A549 (cell line): ENCODE measurements at regions not wholly inside any gene's neighbourhood (a gene's known extent, or its start where the extent isn't known, plus 50 kb on each side); places are given as distances from the start of the nearest gene placed in this dataset.

Experiments used
- ATAC-seq, 2 experiments: fragments of 200-7000 bp in 1 of 2; fragments of >200 bp in 1 of 2; cut with Nextera tagmentation in 1 of 2; cut with Tn5 transposase in 1 of 2; 3 replicates each; pipeline versions ENCODE4 v1.8.0 to v1.9.1; 2018 to 2020; ENCODE audit warnings: mild to moderate bottlenecking in 1 of 2, moderate library complexity in 1 of 2
- CTCF ChIA-PET: fragments of 300-600 bp; sonication (Branson Sonifier 250); formaldehyde crosslinking; extraction: SDS; loops from one replicate; lab custom pipeline; 2021; ENCODE audit warnings: antibody characterized with exemption, inconsistent platforms; lab: Yijun Ruan, JAX
- POLR2A ChIA-PET: fragments of 350-600 bp; formaldehyde crosslinking; extraction: SDS; loops from one replicate; lab custom pipeline; 2021; ENCODE audit warnings: antibody characterized with exemption, inconsistent platforms; lab: Yijun Ruan, JAX
- DNase-seq, 2 experiments: peaks; one replicate each; pipeline versions ENCODE4 v3.0.0 to v3.0.0-alpha.2; 2011 to 2016; ENCODE audit warnings: low read depth in 1 of 2, low spot score in 1 of 2
- FAIRE-seq: peaks from 2 replicates; lab custom pipeline; 2011; peaks lifted over from hg19 to GRCh38; lab: Jason Lieb, UNC
- H3K27ac ChIP-seq, 2 experiments: fragments of >200 bp; sonication (Bioruptor Twin); formaldehyde crosslinking; 3 replicates each; pipeline ENCODE4 v1.5.1; 2016 to 2017
- H3K4me1 ChIP-seq: fragments of >200 bp; sonication (Bioruptor Twin); formaldehyde crosslinking; 3 replicates; pipeline ENCODE4 v1.6.1; 2016
- H3K4me2 ChIP-seq: fragments of >200 bp; sonication (Bioruptor Twin); formaldehyde crosslinking; 3 replicates; pipeline ENCODE4 v1.6.1; 2016
- H3K4me3 ChIP-seq: fragments of >200 bp; sonication (Bioruptor Twin); formaldehyde crosslinking; 3 replicates; pipeline ENCODE4 v1.5.1; 2016
- H3K9me3 ChIP-seq: fragments of >200 bp; sonication (Bioruptor Twin); formaldehyde crosslinking; 3 replicates; pipeline ENCODE4 v1.6.1; 2016
- BHLHE40 ChIP-seq: IDR thresholded peaks from 2 replicates; pipeline ENCODE4 v1.6.1; 2012; ENCODE audit warnings: low read depth, low read length, inconsistent platforms
- EP300 ChIP-seq, 2 experiments: fragments of >200 bp; sonication (Bioruptor Twin); formaldehyde crosslinking; IDR thresholded peaks; 2 replicates in 1 of 2; 3 replicates in 1 of 2; pipeline ENCODE4 v1.6.1; 2016 to 2017
- FOSB ChIP-seq: fragments of 250-450 bp; sonication (Bioruptor Pico); IDR thresholded peaks from 2 replicates; pipeline ENCODE4 v1.5.0; 2020; ENCODE audit warnings: mild to moderate bottlenecking, moderate library complexity
- HEYL ChIP-seq: fragments of 250-450 bp; sonication (Bioruptor Pico); IDR thresholded peaks from 2 replicates; pipeline ENCODE4 v1.8.0; 2021; ENCODE audit warnings: mild to moderate bottlenecking, moderate library complexity
- HOXA7 ChIP-seq: fragments of 250-450 bp; sonication (Bioruptor Pico); IDR thresholded peaks from 2 replicates; pipeline ENCODE4 v1.5.0; 2020; ENCODE audit warnings: mild to moderate bottlenecking, moderate library complexity
- HOXB13 ChIP-seq: fragments of 250-450 bp; sonication (Bioruptor Pico); IDR thresholded peaks from 2 replicates; pipeline ENCODE4 v1.5.0; 2020; ENCODE audit warnings: low read depth, mild to moderate bottlenecking, moderate library complexity
- HOXB5 ChIP-seq: fragments of 250-450 bp; sonication (Bioruptor Pico); IDR thresholded peaks from 2 replicates; pipeline ENCODE4 v1.5.0; 2020; ENCODE audit warnings: mild to moderate bottlenecking, moderate library complexity
- KDM1A ChIP-seq: fragments of 200-600 bp; sonication (generic); IDR thresholded peaks from 2 replicates; pipeline ENCODE4 v1.6.1; 2016; ENCODE audit warnings: low read depth, mild to moderate bottlenecking
- KDM5A ChIP-seq: fragments of 200-600 bp; sonication (generic); IDR thresholded peaks from 2 replicates; pipeline ENCODE4 v1.6.1; 2016; ENCODE audit warnings: antibody characterized with exemption, mild to moderate bottlenecking
- MAZ ChIP-seq: fragments of 150-350 bp; IDR thresholded peaks from 2 replicates; pipeline ENCODE4 v1.6.1; 2014; ENCODE audit warnings: antibody characterized with exemption, low read depth, low read length, borderline replicate concordance
- MYC ChIP-seq: IDR thresholded peaks from 2 replicates; pipeline ENCODE4 v1.6.1; 2012; ENCODE audit warnings: mild to moderate bottlenecking, inconsistent platforms, low read length, improper control_type of control experiment, borderline replicate concordance
- NFE2L2 ChIP-seq: fragments of 150-350 bp; conservative IDR thresholded peaks from 2 replicates; pipeline ENCODE4 v1.6.1; 2014; ENCODE audit warnings: low read length
- NR3C1 ChIP-seq: fragments of >200 bp; sonication (Bioruptor Twin); formaldehyde crosslinking; IDR thresholded peaks from 3 replicates; pipeline ENCODE4 v1.6.1; 2017
- PHF8 ChIP-seq: fragments of 200-600 bp; sonication (generic); IDR thresholded peaks from 2 replicates; pipeline ENCODE4 v1.6.1; 2016; ENCODE audit warnings: low read depth, mild to moderate bottlenecking, antibody characterized with exemption, moderate library complexity, borderline replicate concordance
- POLR2AphosphoS2 ChIP-seq: conservative IDR thresholded peaks from 2 replicates; pipeline ENCODE4 v1.6.1; 2012; ENCODE audit warnings: low read length, improper control_type of control experiment, inconsistent platforms
- RAD21 ChIP-seq, 2 experiments: fragments of >200 bp in 1 of 2; sonication (Bioruptor Twin) in 1 of 2; formaldehyde crosslinking in 1 of 2; IDR thresholded peaks in 1 of 2; conservative IDR thresholded peaks in 1 of 2; 2 replicates in 1 of 2; 3 replicates in 1 of 2; pipeline ENCODE4 v1.6.1; 2012 to 2018; ENCODE audit warnings: inconsistent platforms in 1 of 2
- RARB ChIP-seq: fragments of 250-450 bp; sonication (Bioruptor Pico); IDR thresholded peaks from 2 replicates; pipeline ENCODE4 v1.8.0; 2021; ENCODE audit warnings: mild to moderate bottlenecking, moderate library complexity
- RCOR1 ChIP-seq: fragments of 150-350 bp; IDR thresholded peaks from 2 replicates; pipeline ENCODE4 v1.6.1; 2014; ENCODE audit warnings: antibody characterized with exemption, low read length, low read depth
- RNF2 ChIP-seq: fragments of 200-600 bp; sonication (generic); IDR thresholded peaks from 2 replicates; pipeline ENCODE4 v1.6.1; 2016; ENCODE audit warnings: low read depth, mild to moderate bottlenecking, antibody characterized with exemption, moderate library complexity, borderline replicate concordance
- SMC3 ChIP-seq: fragments of >200 bp; sonication (Bioruptor Twin); formaldehyde crosslinking; IDR thresholded peaks from 3 replicates; pipeline ENCODE4 v1.6.1; 2018; ENCODE audit warnings: inconsistent platforms
- SREBF2 ChIP-seq: fragments of 450-650 bp; IDR thresholded peaks from 2 replicates; pipeline ENCODE4 v1.6.1; 2014; ENCODE audit warnings: mild to moderate bottlenecking, moderate library complexity
- ZC3H11A ChIP-seq: fragments of 450-650 bp; IDR thresholded peaks from 2 replicates; pipeline ENCODE4 v1.6.1; 2014; ENCODE audit warnings: antibody characterized with exemption, mild to moderate bottlenecking
- ZFP36 ChIP-seq: fragments of 450-650 bp; IDR thresholded peaks from 2 replicates; pipeline ENCODE4 v1.6.1; 2014; ENCODE audit warnings: borderline replicate concordance; ENCODE audit not compliant: partially characterized antibody
- ZSCAN20 ChIP-seq: fragments of 250-450 bp; sonication (Bioruptor Pico); IDR thresholded peaks from 2 replicates; pipeline ENCODE4 v1.8.0; 2022; ENCODE audit warnings: mild to moderate bottlenecking, moderate library complexity
- WGBS: methylation state at CpG from one replicate; pipeline ENCODE4 v1.1.6; 2017; ENCODE audit errors: missing lambda C conversion rate; 5-methylcytosine and 5-hydroxymethylcytosine counted together
- TF ChIP-seq, protein P1 (sequence below): fragments of >200 bp; sonication (Bioruptor Twin); formaldehyde crosslinking; IDR thresholded peaks from 2 replicates; pipeline ENCODE4 v1.6.1; 2016
- TF ChIP-seq, protein P2 (sequence below): fragments of >200 bp; sonication (Bioruptor Twin); formaldehyde crosslinking; IDR thresholded peaks from 3 replicates; pipeline ENCODE4 v1.6.1; 2016
- TF ChIP-seq, protein P3 (sequence below): fragments of 450-650 bp; IDR thresholded peaks from 2 replicates; pipeline ENCODE4 v1.6.1; 2014; ENCODE audit warnings: antibody characterized with exemption
- TF ChIP-seq, protein P4 (sequence below): fragments of 200-600 bp; sonication (generic); IDR thresholded peaks from 2 replicates; pipeline ENCODE4 v1.6.1; 2016; ENCODE audit warnings: antibody characterized with exemption, mild to moderate bottlenecking, moderate library complexity
- TF ChIP-seq, protein P5 (sequence below): fragments of 250-450 bp; sonication (Bioruptor Pico); IDR thresholded peaks from 2 replicates; pipeline ENCODE4 v1.5.0; 2020; ENCODE audit warnings: low read depth, mild to moderate bottlenecking, moderate library complexity

DNA sequence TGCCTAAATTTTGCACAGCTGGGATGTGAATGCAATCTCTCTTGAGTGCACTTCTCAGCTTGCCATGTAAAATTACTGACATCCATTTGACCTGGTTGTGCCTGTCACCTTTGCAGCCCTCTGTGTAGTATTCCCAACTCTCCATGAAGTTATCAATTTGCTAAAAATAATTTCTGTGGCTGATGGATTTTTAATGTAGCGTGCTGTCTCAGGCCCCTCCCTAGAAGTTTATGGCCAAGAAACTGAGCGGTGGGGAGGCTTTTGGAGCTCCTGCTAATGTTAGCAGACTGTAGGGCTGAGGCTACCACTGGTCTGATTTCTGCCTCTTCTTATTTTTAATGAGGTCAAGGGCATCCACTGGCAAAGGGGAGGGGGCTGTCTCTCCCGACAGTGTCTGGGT, 577.0 kb upstream of the DPP6 start:
- H3K4me2 ChIP-seq, result no peak overlapping the region
- 0 out of 3 replicates have a peak, but pooled peaks cover 8% of the 10 kb centered on the region for H3K9me3 ChIP-seq
- H3K27ac ChIP-seq, result no peak overlapping the region
- H3K4me1 ChIP-seq, result no peaks in the 10 kb centered on the region
- no peak overlapping the region for H3K4me3 ChIP-seq
- FAIRE-seq (no peak), ATAC-seq (no peak), DNase-seq (no peak)
- POLR2A ChIA-PET, result no interaction called here
- WGBS, result 2% methylated on average over 3 of the region's 3 CpGs
- CTCF ChIA-PET, result interaction anchor here (1.2 kb wide), 1 partner anchor 12 kb away, joined by 4 read pairs; no protein-coding TSS in a partner anchor
- no peak for TF ChIP-seq SREBF2
- TF ChIP-seq MAZ, result no peak
- TF ChIP-seq NR3C1, result no peak
- TF ChIP-seq FOSB, result no peak
- TF ChIP-seq MYC, result no peak
- TF ChIP-seq PHF8, result no peak
- no peak for TF ChIP-seq HOXB5 (CRISPR knock-in tag)
- TF ChIP-seq, protein P1, sequence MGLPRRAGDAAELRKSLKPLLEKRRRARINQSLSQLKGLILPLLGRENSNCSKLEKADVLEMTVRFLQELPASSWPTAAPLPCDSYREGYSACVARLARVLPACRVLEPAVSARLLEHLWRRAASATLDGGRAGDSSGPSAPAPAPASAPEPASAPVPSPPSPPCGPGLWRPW, result no peak
- no peak for TF ChIP-seq ZC3H11A
- TF ChIP-seq BHLHE40, result no peak
- TF ChIP-seq RAD21 (conservative IDR thresholded peaks at IDR 0.05 in 1 of 2, IDR thresholded peaks at IDR 0.05 in 1 of 2), result no peak
- no peak for TF ChIP-seq RCOR1
- TF ChIP-seq HOXA7 (CRISPR knock-in tag), result no peak
- no peak for TF ChIP-seq POLR2AphosphoS2
- TF ChIP-seq, protein P2, sequence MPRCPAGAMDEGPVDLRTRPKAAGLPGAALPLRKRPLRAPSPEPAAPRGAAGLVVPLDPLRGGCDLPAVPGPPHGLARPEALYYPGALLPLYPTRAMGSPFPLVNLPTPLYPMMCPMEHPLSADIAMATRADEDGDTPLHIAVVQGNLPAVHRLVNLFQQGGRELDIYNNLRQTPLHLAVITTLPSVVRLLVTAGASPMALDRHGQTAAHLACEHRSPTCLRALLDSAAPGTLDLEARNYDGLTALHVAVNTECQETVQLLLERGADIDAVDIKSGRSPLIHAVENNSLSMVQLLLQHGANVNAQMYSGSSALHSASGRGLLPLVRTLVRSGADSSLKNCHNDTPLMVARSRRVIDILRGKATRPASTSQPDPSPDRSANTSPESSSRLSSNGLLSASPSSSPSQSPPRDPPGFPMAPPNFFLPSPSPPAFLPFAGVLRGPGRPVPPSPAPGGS, result no peak

DNA sequence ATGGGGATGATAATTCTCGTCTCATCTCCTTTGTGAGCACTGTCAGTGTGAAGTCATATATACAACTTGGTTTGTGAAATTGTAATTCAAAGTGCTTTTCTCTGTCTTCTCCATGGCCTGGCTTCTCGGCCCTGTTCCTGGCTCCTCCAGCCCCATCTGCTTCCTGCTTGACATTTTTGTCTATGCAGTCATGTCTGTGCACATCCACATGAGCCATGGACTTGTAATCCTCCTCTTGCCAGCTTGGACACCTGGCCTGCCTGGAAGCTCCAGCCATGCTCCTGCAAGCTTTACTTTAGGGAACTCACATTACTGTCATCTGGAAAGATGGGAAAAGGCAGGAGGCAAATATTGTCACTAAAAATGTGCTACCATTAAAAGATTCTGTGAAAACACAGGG, 576.0 kb upstream of the DPP6 start:
- CTCF ChIA-PET, result no interaction called here
- ATAC-seq, result no peak
- Histone ChIP-seq H3K4me2 (no peak overlapping the region), H3K4me3 (no peak overlapping the region), H3K4me1 (no peaks in the 10 kb centered on the region), H3K9me3 (0 out of 3 replicates have a peak, but pooled peaks cover 8% of the 10 kb centered on the region)
- 0% methylated on average over 2 of the region's 2 CpGs for WGBS
- POLR2A ChIA-PET, result no interaction called here
- no peak for TF ChIP-seq MYC
- no peak for TF ChIP-seq ZSCAN20
- TF ChIP-seq KDM5A, result no peak
- TF ChIP-seq HOXA7 (CRISPR knock-in tag), result no peak
- TF ChIP-seq, all 56 proteins: peak for 0
- DNase-seq (no peak), FAIRE-seq (no peak)
- H3K27ac ChIP-seq, result no peak overlapping the region

DNA sequence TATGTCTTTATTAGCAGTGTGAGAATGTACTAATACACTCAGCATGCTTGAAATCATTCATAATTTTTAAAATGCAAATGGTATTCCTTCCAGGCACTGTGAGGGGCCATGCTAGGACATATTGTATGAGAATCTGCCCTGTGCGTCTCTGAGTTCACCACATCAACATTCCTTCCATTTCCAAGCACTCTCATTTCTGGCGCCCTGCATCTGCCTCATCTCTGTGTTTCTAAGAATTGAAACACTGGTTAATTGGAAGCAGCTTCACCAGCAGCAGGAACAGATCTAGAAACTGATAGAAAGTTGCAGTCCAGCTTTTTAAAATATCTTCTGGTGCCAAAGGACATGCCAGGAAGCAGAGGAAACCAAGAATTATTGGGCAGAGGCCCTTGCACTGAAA, 555.9 kb upstream of the DPP6 start:
- Histone ChIP-seq H3K4me3 (no peak overlapping the region), H3K27ac (no peak overlapping the region), H3K4me1 (no peaks in the 10 kb centered on the region), H3K4me2 (no peak overlapping the region), H3K9me3 (no peaks in the 10 kb centered on the region)
- ATAC-seq, result no peak
- ChIA-PET POLR2A (no interaction called here), CTCF (no interaction called here)
- 0% methylated on average over 2 of the region's 2 CpGs for WGBS
- TF ChIP-seq RARB (CRISPR knock-in tag) (no peak), NFE2L2 (no peak), ZC3H11A (no peak), BHLHE40 (no peak), SMC3 (no peak), HOXB13 (no peak), ZFP36 (no peak), RNF2 (no peak), HEYL (CRISPR knock-in tag) (no peak), KDM1A (no peak), EP300 (IDR thresholded peaks at IDR 0.05) (no peak), PHF8 (no peak)
- TF ChIP-seq, protein P3, sequence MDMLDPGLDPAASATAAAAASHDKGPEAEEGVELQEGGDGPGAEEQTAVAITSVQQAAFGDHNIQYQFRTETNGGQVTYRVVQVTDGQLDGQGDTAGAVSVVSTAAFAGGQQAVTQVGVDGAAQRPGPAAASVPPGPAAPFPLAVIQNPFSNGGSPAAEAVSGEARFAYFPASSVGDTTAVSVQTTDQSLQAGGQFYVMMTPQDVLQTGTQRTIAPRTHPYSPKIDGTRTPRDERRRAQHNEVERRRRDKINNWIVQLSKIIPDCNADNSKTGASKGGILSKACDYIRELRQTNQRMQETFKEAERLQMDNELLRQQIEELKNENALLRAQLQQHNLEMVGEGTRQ, result no peak
- TF ChIP-seq, protein P4, sequence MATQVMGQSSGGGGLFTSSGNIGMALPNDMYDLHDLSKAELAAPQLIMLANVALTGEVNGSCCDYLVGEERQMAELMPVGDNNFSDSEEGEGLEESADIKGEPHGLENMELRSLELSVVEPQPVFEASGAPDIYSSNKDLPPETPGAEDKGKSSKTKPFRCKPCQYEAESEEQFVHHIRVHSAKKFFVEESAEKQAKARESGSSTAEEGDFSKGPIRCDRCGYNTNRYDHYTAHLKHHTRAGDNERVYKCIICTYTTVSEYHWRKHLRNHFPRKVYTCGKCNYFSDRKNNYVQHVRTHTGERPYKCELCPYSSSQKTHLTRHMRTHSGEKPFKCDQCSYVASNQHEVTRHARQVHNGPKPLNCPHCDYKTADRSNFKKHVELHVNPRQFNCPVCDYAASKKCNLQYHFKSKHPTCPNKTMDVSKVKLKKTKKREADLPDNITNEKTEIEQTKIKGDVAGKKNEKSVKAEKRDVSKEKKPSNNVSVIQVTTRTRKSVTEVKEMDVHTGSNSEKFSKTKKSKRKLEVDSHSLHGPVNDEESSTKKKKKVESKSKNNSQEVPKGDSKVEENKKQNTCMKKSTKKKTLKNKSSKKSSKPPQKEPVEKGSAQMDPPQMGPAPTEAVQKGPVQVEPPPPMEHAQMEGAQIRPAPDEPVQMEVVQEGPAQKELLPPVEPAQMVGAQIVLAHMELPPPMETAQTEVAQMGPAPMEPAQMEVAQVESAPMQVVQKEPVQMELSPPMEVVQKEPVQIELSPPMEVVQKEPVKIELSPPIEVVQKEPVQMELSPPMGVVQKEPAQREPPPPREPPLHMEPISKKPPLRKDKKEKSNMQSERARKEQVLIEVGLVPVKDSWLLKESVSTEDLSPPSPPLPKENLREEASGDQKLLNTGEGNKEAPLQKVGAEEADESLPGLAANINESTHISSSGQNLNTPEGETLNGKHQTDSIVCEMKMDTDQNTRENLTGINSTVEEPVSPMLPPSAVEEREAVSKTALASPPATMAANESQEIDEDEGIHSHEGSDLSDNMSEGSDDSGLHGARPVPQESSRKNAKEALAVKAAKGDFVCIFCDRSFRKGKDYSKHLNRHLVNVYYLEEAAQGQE, result no peak
- TF ChIP-seq, protein P5, sequence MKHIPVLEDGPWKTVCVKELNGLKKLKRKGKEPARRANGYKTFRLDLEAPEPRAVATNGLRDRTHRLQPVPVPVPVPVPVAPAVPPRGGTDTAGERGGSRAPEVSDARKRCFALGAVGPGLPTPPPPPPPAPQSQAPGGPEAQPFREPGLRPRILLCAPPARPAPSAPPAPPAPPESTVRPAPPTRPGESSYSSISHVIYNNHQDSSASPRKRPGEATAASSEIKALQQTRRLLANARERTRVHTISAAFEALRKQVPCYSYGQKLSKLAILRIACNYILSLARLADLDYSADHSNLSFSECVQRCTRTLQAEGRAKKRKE (CRISPR knock-in tag), result no peak
- DNase-seq, result no peak
- FAIRE-seq, result no peak
